IMR-90 (cell line): ENCODE measurements at regions not wholly inside any gene's neighbourhood (a gene's known extent, or its start where the extent isn't known, plus 50 kb on each side); places are given as distances from the start of the nearest gene placed in this dataset.

ENCODE experiments used
- ATAC-seq: fragments of 200-7000 bp; cut with Tn5 transposase; 2 replicates; pipeline ENCODE4 v1.9.1; 2020; ENCODE audit warnings: low read depth, mild to moderate bottlenecking, moderate library complexity
- BruUV-seq: library from RNA; stranded (reverse); fragments of 400-500 nt; replicated peaks from 2 replicates; lab custom pipeline; 2021; lab: Mats Ljungman, UMichigan
- CTCF ChIA-PET: fragments of 300-600 bp; formaldehyde crosslinking; extraction: SDS; loops from one replicate; lab custom pipeline; 2021; ENCODE audit warnings: antibody characterized with exemption; lab: Yijun Ruan, JAX
- POLR2A ChIA-PET: fragments of 300-600 bp; sonication (Branson Sonifier 250); formaldehyde crosslinking; loops from one replicate; lab custom pipeline; 2022; ENCODE audit warnings: antibody characterized with exemption; ENCODE audit not compliant: unreplicated experiment; lab: Charles Lee
- DNase-seq: peaks from one replicate; pipeline ENCODE4 v3.0.0; 2013
- H2AFZ ChIP-seq: replicated peaks from 2 replicates; pipeline ENCODE3; 2013; ENCODE audit warnings: low read length, mild to moderate bottlenecking; ENCODE audit not compliant: poor library complexity
- H2AK5ac ChIP-seq: 2 replicates; pipeline ENCODE4 v1.6.1; 2013; ENCODE audit warnings: low read depth, low read length, inconsistent platforms
- H2AK9ac ChIP-seq: replicated peaks from 2 replicates; pipeline ENCODE3; 2013; ENCODE audit warnings: mild to moderate bottlenecking, low read depth, low read length, moderate library complexity; ENCODE audit not compliant: poor library complexity
- H2BK120ac ChIP-seq: 2 replicates; pipeline ENCODE4 v1.6.1; 2013; ENCODE audit warnings: low read depth, low read length, inconsistent platforms
- H2BK15ac ChIP-seq: 3 replicates; pipeline ENCODE4 v1.6.1; 2013; ENCODE audit warnings: low read depth, low read length, inconsistent platforms
- H2BK20ac ChIP-seq: 2 replicates; pipeline ENCODE4 v1.6.1; 2013; ENCODE audit warnings: low read depth, mild to moderate bottlenecking, inconsistent platforms, low read length, moderate library complexity
- H2BK5ac ChIP-seq: 2 replicates; pipeline ENCODE4 v1.6.1; 2013; ENCODE audit warnings: mild to moderate bottlenecking, low read depth, low read length, inconsistent platforms; ENCODE audit not compliant: poor library complexity, severe bottlenecking
- H3K14ac ChIP-seq: replicated peaks from 2 replicates; pipeline ENCODE4 v1.6.1; 2013; ENCODE audit warnings: low read depth, low read length, inconsistent platforms
- H3K18ac ChIP-seq: 2 replicates; pipeline ENCODE4 v1.6.1; 2013; ENCODE audit warnings: low read depth, low read length, control low read depth
- H3K23ac ChIP-seq: 2 replicates; pipeline ENCODE4 v1.6.1; 2013; ENCODE audit warnings: low read depth, low read length, inconsistent platforms
- H3K27ac ChIP-seq: 2 replicates; pipeline ENCODE4 v1.5.1; 2013; ENCODE audit warnings: mild to moderate bottlenecking, control low read depth, low read length; ENCODE audit not compliant: insufficient read depth
- H3K27me3 ChIP-seq: 2 replicates; pipeline ENCODE4 v1.6.1; 2013; ENCODE audit warnings: low read length; ENCODE audit not compliant: control insufficient read depth, insufficient read depth
- H3K36me3 ChIP-seq: 2 replicates; pipeline ENCODE4 v1.6.1; 2013; ENCODE audit warnings: low read length, mixed read lengths; ENCODE audit not compliant: control insufficient read depth, insufficient read depth
- H3K4ac ChIP-seq: 2 replicates; pipeline ENCODE4 v1.6.1; 2013; ENCODE audit warnings: low read depth, low read length, inconsistent platforms
- H3K4me1 ChIP-seq: 2 replicates; pipeline ENCODE4 v1.6.1; 2013; ENCODE audit warnings: low read length, mixed read lengths; ENCODE audit not compliant: control insufficient read depth, insufficient read depth
- H3K4me2 ChIP-seq: 2 replicates; pipeline ENCODE4 v1.6.1; 2013; ENCODE audit warnings: low read depth, mild to moderate bottlenecking, control low read depth, low read length, moderate library complexity
- H3K4me3 ChIP-seq: 2 replicates; pipeline ENCODE4 v1.5.1; 2013; ENCODE audit warnings: low read depth, mild to moderate bottlenecking, control low read depth, low read length, moderate library complexity; ENCODE audit not compliant: insufficient read depth
- H3K56ac ChIP-seq: 2 replicates; pipeline ENCODE4 v1.6.1; 2013; ENCODE audit warnings: low read length, inconsistent platforms; ENCODE audit not compliant: insufficient read depth; ENCODE audit errors: extremely low read depth
- H3K79me1 ChIP-seq, 2 experiments: 2 replicates each; pipeline ENCODE4 v1.6.1; 2013; ENCODE audit warnings: low read length in 2 of 2, inconsistent platforms in 1 of 2, low read depth in 1 of 2
- H3K9ac ChIP-seq: 2 replicates; pipeline ENCODE4 v1.6.1; 2013; ENCODE audit warnings: low read depth, low read length, control low read depth
- H3K9me1 ChIP-seq: 2 replicates; pipeline ENCODE4 v1.6.1; 2013; ENCODE audit warnings: low read length, inconsistent platforms; ENCODE audit not compliant: insufficient read depth
- H3K9me3 ChIP-seq: 2 replicates; pipeline ENCODE4 v1.6.1; 2013; ENCODE audit warnings: low read length; ENCODE audit not compliant: control insufficient read depth, insufficient read depth
- H4K20me1 ChIP-seq: 2 replicates; pipeline ENCODE4 v1.6.1; 2013; ENCODE audit warnings: low read length, inconsistent platforms; ENCODE audit not compliant: insufficient read depth
- H4K5ac ChIP-seq: 2 replicates; pipeline ENCODE4 v1.6.1; 2013; ENCODE audit warnings: mild to moderate bottlenecking, low read depth, low read length, control low read depth
- H4K8ac ChIP-seq, 2 experiments: 2 replicates each; pipeline ENCODE4 v1.6.1; 2013; ENCODE audit warnings: low read depth in 2 of 2, low read length in 2 of 2, control low read depth in 1 of 2, inconsistent platforms in 1 of 2
- H4K91ac ChIP-seq: 2 replicates; pipeline ENCODE4 v1.6.1; 2013; ENCODE audit warnings: low read depth, low read length, inconsistent platforms; ENCODE audit not compliant: insufficient read depth
- CTCF ChIP-seq: conservative IDR thresholded peaks from 2 replicates; pipeline ENCODE4 v1.5.1; 2012; ENCODE audit warnings: mild to moderate bottlenecking, low read depth, low read length, improper control_type of control experiment
- NFE2L2 ChIP-seq: fragments of 150-350 bp; IDR thresholded peaks from 2 replicates; pipeline ENCODE4 v1.6.1; 2016; ENCODE audit warnings: low read depth, mild to moderate bottlenecking, low read length
- RCOR1 ChIP-seq: IDR thresholded peaks from 2 replicates; pipeline ENCODE4 v1.6.1; 2012; ENCODE audit warnings: mild to moderate bottlenecking, low read length, improper control_type of control experiment; ENCODE audit not compliant: insufficient replicate concordance
- SMC3 ChIP-seq: fragments of 150-350 bp; IDR thresholded peaks from 2 replicates; pipeline ENCODE4 v1.6.1; 2016; ENCODE audit warnings: low read depth, mild to moderate bottlenecking, antibody characterized with exemption, low read length, moderate library complexity
- USF2 ChIP-seq: fragments of 150-350 bp; IDR thresholded peaks from 2 replicates; pipeline ENCODE4 v1.6.1; 2017; ENCODE audit warnings: mild to moderate bottlenecking, antibody characterized with exemption, low read length, low read depth
- WGBS, 2 experiments: methylation state at CpG; one replicate each; pipeline versions ENCODE4 v1.1.5 to v1.1.7; 2013; ENCODE audit warnings: missing lambda C conversion rate in 2 of 2; ENCODE audit not compliant: insufficient read length in 1 of 2; ENCODE audit errors: extremely low coverage in 2 of 2; 5-methylcytosine and 5-hydroxymethylcytosine counted together
- dilution Hi-C: fragments of 300-500 bp; cut with HindIII; formaldehyde crosslinking; loops from one replicate; pipeline ENCODE4 v1.14.3; 2018; ENCODE audit warnings: low sequenced_read_pairs; ENCODE audit not compliant: unreplicated experiment
- in situ Hi-C: fragments of 300-500 bp; cut with MboI; formaldehyde crosslinking; loops from 3 replicates; pipeline ENCODE4 v1.14.3; 2019; ENCODE audit warnings: low sequenced_read_pairs, inconsistent platforms, mixed read lengths
- intact Hi-C: fragments of 100-400 bp; cut with micrococcal nuclease; formaldehyde crosslinking; loops from 2 replicates; pipeline ENCODE4 v1.10.0; 2022

GRCh38 chr9:81123526-81123925 lies 565.8 kb downstream of the TLE1 start:
- no peak overlapping the region for H2AK5ac ChIP-seq
- CTCF ChIA-PET = no interaction called here
- no CpG with 5 or more reads among the region's 3 CpGs for WGBS, 2 experiments
- BruUV-seq = no TSS peak
- H3K14ac ChIP-seq = no peak overlapping the region
- H4K5ac ChIP-seq = no peak overlapping the region
- dilution Hi-C loops (no loop called here), intact Hi-C loops (no loop called here), in situ Hi-C loops (no loop called here)
- no peak for DNase-seq
- no peak overlapping the region for H3K4me2 ChIP-seq
- no peak overlapping the region for H3K56ac ChIP-seq
- no peak overlapping the region for H3K4me3 ChIP-seq
- H3K27ac ChIP-seq = no peak overlapping the region
- no peak overlapping the region for H2BK5ac ChIP-seq
- POLR2A ChIA-PET = no interaction called here
- H3K9me3 ChIP-seq = no peaks in the 10 kb centered on the region
- H3K4me1 ChIP-seq = no peaks in the 10 kb centered on the region; the same call in 1 of the 2 replicates
- no peak overlapping the region for H4K8ac ChIP-seq
- no peaks in the 10 kb centered on the region for H3K9me1 ChIP-seq
- H2AK9ac ChIP-seq = no peak overlapping the region
- H3K27me3 ChIP-seq = no peaks in the 10 kb centered on the region
- no peak for TF ChIP-seq RCOR1
- no peak for TF ChIP-seq NFE2L2
- no peak for TF ChIP-seq USF2
- TF ChIP-seq CTCF = no peak
- TF ChIP-seq SMC3 = no peak
- no peak overlapping the region for H2BK20ac ChIP-seq
- no peak overlapping the region for H3K9ac ChIP-seq
- H3K79me1 ChIP-seq = no peaks in the 10 kb centered on the region
- H2BK120ac ChIP-seq = no peak overlapping the region
- no peaks in the 10 kb centered on the region for H3K36me3 ChIP-seq
- H2AFZ ChIP-seq = no peak overlapping the region
- H3K18ac ChIP-seq = no peak overlapping the region
- no peak overlapping the region for H4K91ac ChIP-seq
- no peak overlapping the region for H2BK15ac ChIP-seq
- ATAC-seq = no peak
- no peak overlapping the region for H3K4ac ChIP-seq
- no peak overlapping the region for H3K23ac ChIP-seq
- H4K20me1 ChIP-seq = no peaks in the 10 kb centered on the region
